OCI-LY1 (cell line): ENCODE measurements at regions not wholly inside any gene's neighbourhood (a gene's known extent, or its start where the extent isn't known, plus 50 kb on each side); places are given as distances from the start of the nearest gene placed in this dataset.

Experiments
- H2AFZ ChIP-seq: fragments of 200-600 bp; sonication (generic), shearing (Covaris generic); 2 replicates; pipeline ENCODE4 v1.6.0; 2014; ENCODE audit warnings: antibody characterized with exemption, mild to moderate bottlenecking, low read length
- H3F3A ChIP-seq: fragments of 200-600 bp; sonication (generic), shearing (Covaris generic); 2 replicates; pipeline ENCODE4 v1.6.0; 2014; ENCODE audit warnings: mild to moderate bottlenecking, antibody characterized with exemption, low read length, moderate library complexity; ENCODE audit not compliant: insufficient read depth
- H3K27ac ChIP-seq: fragments of 200-600 bp; sonication (generic); 2 replicates; pipeline ENCODE4 v1.5.1; 2014; ENCODE audit warnings: low read length, mixed run types, mild to moderate bottlenecking, low read depth; ENCODE audit not compliant: poor library complexity, severe bottlenecking
- H3K27me3 ChIP-seq: fragments of 200-600 bp; sonication (generic); 2 replicates; pipeline ENCODE4 v1.6.0; 2014; ENCODE audit warnings: antibody characterized with exemption, mild to moderate bottlenecking, low read length, moderate library complexity; ENCODE audit not compliant: insufficient read depth
- H3K36me3 ChIP-seq: fragments of 200-600 bp; sonication (generic); 2 replicates; pipeline ENCODE4 v1.6.1; 2014; ENCODE audit warnings: mild to moderate bottlenecking, antibody characterized with exemption, low read length, moderate library complexity, mixed read lengths; ENCODE audit not compliant: insufficient read depth
- H3K4me1 ChIP-seq: fragments of 200-600 bp; sonication (generic); 2 replicates; pipeline ENCODE4 v1.5.1; 2014; ENCODE audit warnings: mild to moderate bottlenecking, low read length, moderate library complexity; ENCODE audit not compliant: insufficient read depth, severe bottlenecking
- H3K4me2 ChIP-seq: fragments of 200-600 bp; sonication (generic), shearing (Covaris generic); 2 replicates; pipeline ENCODE4 v1.6.1; 2014; ENCODE audit warnings: low read length
- H3K4me3 ChIP-seq: fragments of 200-600 bp; sonication (generic); 2 replicates; pipeline ENCODE4 v1.5.1; 2014; ENCODE audit warnings: low read length, low read depth, mild to moderate bottlenecking, mixed read lengths; ENCODE audit not compliant: poor library complexity, severe bottlenecking
- H3K79me2 ChIP-seq: fragments of 200-600 bp; shearing (Covaris generic); 2 replicates; pipeline ENCODE4 v1.6.1; 2016; ENCODE audit warnings: mixed run types, low read length, mixed read lengths; ENCODE audit not compliant: insufficient read depth
- H3K9ac ChIP-seq: fragments of 200-600 bp; sonication (generic), shearing (Covaris generic); 2 replicates; pipeline ENCODE4 v1.6.1; 2014; ENCODE audit warnings: mild to moderate bottlenecking, low read length, mixed read lengths
- H3K9me2 ChIP-seq: fragments of 200-600 bp; sonication (generic), shearing (Covaris generic); 2 replicates; pipeline ENCODE4 v1.6.1; 2014; ENCODE audit warnings: low read depth, mild to moderate bottlenecking, low read length, mixed read lengths
- H3K9me3 ChIP-seq: fragments of 200-600 bp; shearing (Covaris generic); 2 replicates; pipeline ENCODE4 v1.6.1; 2014; ENCODE audit warnings: low read length, mixed read lengths
- H4K20me1 ChIP-seq: fragments of 200-600 bp; sonication (generic), shearing (Covaris generic); 2 replicates; pipeline ENCODE4 v1.6.0; 2016; ENCODE audit warnings: mild to moderate bottlenecking, low read length; ENCODE audit not compliant: insufficient read depth
- CTCF ChIP-seq: fragments of 200-600 bp; sonication (generic), shearing (Covaris generic); IDR thresholded peaks from 2 replicates; pipeline ENCODE4 v1.5.1; 2017; ENCODE audit warnings: mild to moderate bottlenecking, antibody characterized with exemption, low read length, moderate library complexity, mixed read lengths
- EZH2 ChIP-seq: fragments of 200-600 bp; sonication (generic), shearing (Covaris generic); IDR thresholded peaks from 2 replicates; pipeline ENCODE4 v1.8.0; 2017; ENCODE audit warnings: borderline replicate concordance, mixed run types, mild to moderate bottlenecking, antibody characterized with exemption, low read length, moderate library complexity, mixed read lengths

GRCh38 chr12:11461433-11461832, 66.1 kb upstream of the PRB2 start:
- Histone ChIP-seq H3K4me3 (no peak overlapping the region), H3K4me1 (no peaks in the 10 kb centered on the region), H3K9me3 (no peaks in the 10 kb centered on the region), H3K9ac (no peak overlapping the region), H3K79me2 (no peaks in the 10 kb centered on the region), H3K36me3 (no peaks in the 10 kb centered on the region), H2AFZ (no peak overlapping the region), H4K20me1 (no peaks in the 10 kb centered on the region), H3K27ac (no peak overlapping the region), H3K9me2 (no peaks in the 10 kb centered on the region), H3K27me3 (no peaks in the 10 kb centered on the region), H3K4me2 (no peak overlapping the region), H3F3A (no peaks in the 10 kb centered on the region)
- no peak for TF ChIP-seq CTCF
- TF ChIP-seq EZH2 = no peak

- no peaks in the 10 kb centered on the region for H3K9me2 ChIP-seq
- H3K79me2 ChIP-seq = no peaks in the 10 kb centered on the region
- H3K36me3 ChIP-seq = no peaks in the 10 kb centered on the region
- H3K4me2 ChIP-seq = no peak overlapping the region
- no peaks in the 10 kb centered on the region for H3F3A ChIP-seq
- no peaks in the 10 kb centered on the region for H3K9me3 ChIP-seq
- no peaks in the 10 kb centered on the region for H3K4me1 ChIP-seq
- no peaks in the 10 kb centered on the region for H4K20me1 ChIP-seq
- H3K27me3 ChIP-seq = no peaks in the 10 kb centered on the region
- no peak overlapping the region for H3K27ac ChIP-seq
- H3K4me3 ChIP-seq = no peak overlapping the region
- no peak overlapping the region for H3K9ac ChIP-seq
- no peak overlapping the region for H2AFZ ChIP-seq
- no peak for TF ChIP-seq CTCF
- no peak for TF ChIP-seq EZH2
These were observed 81.7 kb upstream of the PRB2 start for GRCh38 chr12:11477110-11477509.

- Histone ChIP-seq H3K36me3 (no peaks in the 10 kb centered on the region), H3K9me3 (no peaks in the 10 kb centered on the region), H3K9ac (no peak overlapping the region), H4K20me1 (no peaks in the 10 kb centered on the region), H3K4me3 (no peak overlapping the region), H3K4me1 (peaks cover 6% of the 10 kb centered on the region), H3F3A (no peaks in the 10 kb centered on the region), H3K9me2 (no peaks in the 10 kb centered on the region), H3K4me2 (no peak overlapping the region), H3K79me2 (no peaks in the 10 kb centered on the region), H2AFZ (no peak overlapping the region), H3K27ac (no peak overlapping the region), H3K27me3 (0 out of 2 replicates have a peak, but pooled peaks cover 4% of the 10 kb centered on the region)
- TF ChIP-seq CTCF (no peak), EZH2 (no peak)
These were observed 87.6 kb upstream of the PRB2 start for GRCh38 chr12:11482955-11483354.
